GM12878 (cell line): ENCODE measurements at regions not wholly inside any gene's neighbourhood (a gene's known extent, or its start where the extent isn't known, plus 50 kb on each side); places are given as distances from the start of the nearest gene placed in this dataset.

ENCODE experiments used
- NFYB ChIP-seq: IDR thresholded peaks from 2 replicates; pipeline ENCODE4 v1.6.1; 2011; ENCODE audit warnings: low read depth, mild to moderate bottlenecking, low read length, improper control_type of control experiment, moderate library complexity; ENCODE audit not compliant: insufficient read depth
- POLR2A ChIP-seq: IDR thresholded peaks from 2 replicates; pipeline ENCODE4 v1.6.1; 2011; ENCODE audit warnings: low read depth, mild to moderate bottlenecking, low read length
- POLR2AphosphoS5 ChIP-seq: IDR thresholded peaks from 2 replicates; pipeline ENCODE4 v1.6.1; 2011; ENCODE audit warnings: mild to moderate bottlenecking, low read length, inconsistent platforms
- SUPT20H ChIP-seq: IDR thresholded peaks from 2 replicates; pipeline ENCODE4 v1.6.1; 2011; ENCODE audit warnings: low read depth, mild to moderate bottlenecking, low read length, moderate library complexity, borderline replicate concordance; ENCODE audit not compliant: control insufficient read depth
- YY1 ChIP-seq: IDR thresholded peaks from 2 replicates; pipeline ENCODE4 v1.6.1; 2011; ENCODE audit warnings: low read depth, mild to moderate bottlenecking, low read length
- ZNF622 ChIP-seq: fragments of 450-650 bp; IDR thresholded peaks from 2 replicates; pipeline ENCODE4 v1.6.1; 2017; ENCODE audit warnings: mild to moderate bottlenecking, inconsistent platforms

GRCh38 chr1:177466286-177466685, 295.5 kb downstream of the BRINP2 start:
- no peak for TF ChIP-seq POLR2AphosphoS5
- TF ChIP-seq ZNF622 = no peak
- no peak for TF ChIP-seq POLR2A
- no peak for TF ChIP-seq NFYB
- no peak for TF ChIP-seq YY1
- TF ChIP-seq SUPT20H = no peak
